ENCODE measurements at regions not wholly inside any gene's neighbourhood (a gene's known extent, or its start where the extent isn't known, plus 50 kb on each side); places are given as distances from the start of the nearest gene placed in this dataset.
"Not testable (repeated sequence)": the region's sequence is repeated elsewhere in the genome, so short reads cannot be mapped to it uniquely, and the experiment has no call there.

- ChIA-PET CTCF (no interaction called here), POLR2A (no interaction called here)
- no peaks in the 10 kb centered on the region for H3K36me3 ChIP-seq (ENCODE audit: control insufficient read depth, insufficient read depth, low read length)
- H3K9me3 ChIP-seq = no peaks in the 10 kb centered on the region
- H3K4me3 Mint-ChIP-seq (ENCODE audit: unreplicated experiment) = no peak overlapping the region
- no peaks in the 10 kb centered on the region for H3K4me1 Mint-ChIP-seq (ENCODE audit: low read depth, unreplicated experiment)
- no peaks in the 10 kb centered on the region for H3K4me1 ChIP-seq
- peak; percentile 17 to 31 for TF ChIP-seq CTCF (IDR thresholded peaks at IDR 0.05; ENCODE audit: insufficient read depth in 1 of 2, low read depth in 1 of 2, low read length in 1 of 2, severe bottlenecking in 1 of 2, unreplicated experiment in 1 of 2)
- no TSS peak for BruUV-seq (replicated peaks)
- no peak overlapping the region for H3K27ac Mint-ChIP-seq (ENCODE audit: unreplicated experiment)
- intact Hi-C loops (cut with micrococcal nuclease; ENCODE audit: unreplicated experiment) = no loop called here
- no peaks in the 10 kb centered on the region for H3K36me3 Mint-ChIP-seq (ENCODE audit: insufficient read depth, unreplicated experiment)
- H3K4me3 ChIP-seq (ENCODE audit: low read depth, low read length) = no peak overlapping the region
- H3K27me3 ChIP-seq (replicated peaks; ENCODE audit: control insufficient read depth, insufficient read depth, low read length) = no peaks in the 10 kb centered on the region
- DNase-seq = no peak
- peaks cover 12% of the 10 kb centered on the region for H3K27me3 Mint-ChIP-seq (ENCODE audit: insufficient read depth, unreplicated experiment)
- no peaks in the 10 kb centered on the region for H3K9me3 Mint-ChIP-seq (ENCODE audit: unreplicated experiment)
Observed at GRCh38 chr1:221979444-221980032, 237.6 kb upstream of the DUSP10 start.

- POLR2A ChIA-PET; DNase-seq; CTCF ChIA-PET; H3K36me3 ChIP-seq (ENCODE audit: control insufficient read depth, insufficient read depth, low read length); intact Hi-C loops (cut with micrococcal nuclease; ENCODE audit: unreplicated experiment); H3K27me3 ChIP-seq (replicated peaks; ENCODE audit: control insufficient read depth, insufficient read depth, low read length); H3K4me1 ChIP-seq; H3K9me3 ChIP-seq; BruUV-seq (replicated peaks); H3K4me1 Mint-ChIP-seq (ENCODE audit: low read depth, unreplicated experiment); H3K36me3 Mint-ChIP-seq (ENCODE audit: insufficient read depth, unreplicated experiment); H3K4me3 ChIP-seq (ENCODE audit: low read depth, low read length); H3K27ac Mint-ChIP-seq (ENCODE audit: unreplicated experiment); H3K4me3 Mint-ChIP-seq (ENCODE audit: unreplicated experiment); H3K9me3 Mint-ChIP-seq (ENCODE audit: unreplicated experiment): not testable (repeated sequence)
- H3K27me3 Mint-ChIP-seq (ENCODE audit: insufficient read depth, unreplicated experiment) = peaks cover 12% of the 10 kb centered on the region
Observed at GRCh38 chr1:221978631-221979334, 236.9 kb upstream of the DUSP10 start.

- H3K36me3 Mint-ChIP-seq (ENCODE audit: insufficient read depth, unreplicated experiment); CTCF ChIA-PET; H3K4me1 Mint-ChIP-seq (ENCODE audit: low read depth, unreplicated experiment): not testable (repeated sequence)
Observed at GRCh38 chr1:221973787-221974186, 231.9 kb upstream of the DUSP10 start.

GRCh38 chr1:221972276-221973235, 230.7 kb upstream of the DUSP10 start:
- H3K27ac Mint-ChIP-seq (ENCODE audit: unreplicated experiment) = no peak overlapping the region
- Histone ChIP-seq H3K27me3 (replicated peaks; ENCODE audit: control insufficient read depth, insufficient read depth, low read length) (no peaks in the 10 kb centered on the region), H3K4me3 (ENCODE audit: low read depth, low read length) (no peak overlapping the region), H3K9me3 (no peaks in the 10 kb centered on the region), H3K36me3 (ENCODE audit: control insufficient read depth, insufficient read depth, low read length) (no peaks in the 10 kb centered on the region), H3K4me1 (no peaks in the 10 kb centered on the region)
- no peaks in the 10 kb centered on the region for H3K4me1 Mint-ChIP-seq (ENCODE audit: low read depth, unreplicated experiment)
- H3K36me3 Mint-ChIP-seq (ENCODE audit: insufficient read depth, unreplicated experiment) = no peaks in the 10 kb centered on the region
- H3K27me3 Mint-ChIP-seq (ENCODE audit: insufficient read depth, unreplicated experiment) = no peaks in the 10 kb centered on the region
- no peaks in the 10 kb centered on the region for H3K9me3 Mint-ChIP-seq (ENCODE audit: unreplicated experiment)
- ChIA-PET POLR2A (no interaction called here), CTCF (interaction anchor here (0.6 kb wide), 1 partner anchor 476 kb away, joined by 3 read pairs; no protein-coding TSS in a partner anchor)
- no peak for DNase-seq
- no peak overlapping the region for H3K4me3 Mint-ChIP-seq (ENCODE audit: unreplicated experiment)
- intact Hi-C loops (cut with micrococcal nuclease; ENCODE audit: unreplicated experiment) = no loop called here
- no peak for TF ChIP-seq CTCF (IDR thresholded peaks at IDR 0.05; ENCODE audit: insufficient read depth in 1 of 2, low read depth in 1 of 2, low read length in 1 of 2, severe bottlenecking in 1 of 2, unreplicated experiment in 1 of 2)
- no TSS peak for BruUV-seq (replicated peaks)

More at GRCh38 chr1:221973787-221974186, 231.9 kb upstream of the DUSP10 start:
- BruUV-seq (replicated peaks); H3K4me3 Mint-ChIP-seq (ENCODE audit: unreplicated experiment); DNase-seq; H3K4me1 ChIP-seq; POLR2A ChIA-PET; H3K9me3 Mint-ChIP-seq (ENCODE audit: unreplicated experiment); H3K27ac Mint-ChIP-seq (ENCODE audit: unreplicated experiment); intact Hi-C loops (cut with micrococcal nuclease; ENCODE audit: unreplicated experiment); H3K27me3 Mint-ChIP-seq (ENCODE audit: insufficient read depth, unreplicated experiment); H3K36me3 ChIP-seq (ENCODE audit: control insufficient read depth, insufficient read depth, low read length); H3K9me3 ChIP-seq; H3K4me3 ChIP-seq (ENCODE audit: low read depth, low read length); H3K27me3 ChIP-seq (replicated peaks; ENCODE audit: control insufficient read depth, insufficient read depth, low read length): not testable (repeated sequence)

GRCh38 chr1:221971035-221971434, 229.1 kb upstream of the DUSP10 start:
- CTCF ChIA-PET = interaction anchor here (0.5 kb wide), 1 partner anchor 228 kb away, joined by 3 read pairs; no protein-coding TSS in a partner anchor

More at GRCh38 chr1:221971035-221971434, 229.1 kb upstream of the DUSP10 start:
- POLR2A ChIA-PET; H3K4me3 Mint-ChIP-seq (ENCODE audit: unreplicated experiment); H3K36me3 ChIP-seq (ENCODE audit: control insufficient read depth, insufficient read depth, low read length); H3K4me1 ChIP-seq; H3K4me3 ChIP-seq (ENCODE audit: low read depth, low read length); H3K9me3 ChIP-seq; BruUV-seq (replicated peaks); H3K36me3 Mint-ChIP-seq (ENCODE audit: insufficient read depth, unreplicated experiment); H3K27me3 Mint-ChIP-seq (ENCODE audit: insufficient read depth, unreplicated experiment); H3K9me3 Mint-ChIP-seq (ENCODE audit: unreplicated experiment); H3K27ac Mint-ChIP-seq (ENCODE audit: unreplicated experiment); H3K4me1 Mint-ChIP-seq (ENCODE audit: low read depth, unreplicated experiment); H3K27me3 ChIP-seq (replicated peaks; ENCODE audit: control insufficient read depth, insufficient read depth, low read length); DNase-seq; intact Hi-C loops (cut with micrococcal nuclease; ENCODE audit: unreplicated experiment): not testable (repeated sequence)

Data from Caco-2 (cell line).